Kidney glomerular epithelial cell (primary cell): ENCODE measurements at regions not wholly inside any gene's neighbourhood (a gene's known extent, or its start where the extent isn't known, plus 50 kb on each side); places are given as distances from the start of the nearest gene placed in this dataset.
"Not testable (repeated sequence)": the region's sequence is repeated elsewhere in the genome, so short reads cannot be mapped to it uniquely, and the experiment has no call there.

ENCODE experiments used
- DNase-seq: peaks from one replicate; lab custom pipeline; 2025; lab: John Stamatoyannopoulos, UW

GRCh38 chr3:162865466-162865865 lies 1368.9 kb downstream of the OTOL1 start:
- no peak for DNase-seq

- DNase-seq, result no peak
Measured at GRCh38 chr3:162879021-162879562, 1382.5 kb downstream of the OTOL1 start.

GRCh38 chr3:162884373-162884772 lies 1387.8 kb downstream of the OTOL1 start:
- no peak for DNase-seq

- peak; percentile 99 for DNase-seq
Measured at GRCh38 chr3:162892921-162893793, 1396.5 kb downstream of the OTOL1 start.

GRCh38 chr3:162897291-162897690 lies 1400.7 kb downstream of the OTOL1 start:
- no peak for DNase-seq

GRCh38 chr3:162932503-162932902 lies 1435.9 kb downstream of the OTOL1 start:
- DNase-seq, result no peak

GRCh38 chr3:162933656-162934055 lies 1437.0 kb downstream of the OTOL1 start:
- DNase-seq, result no peak

GRCh38 chr3:162936706-162937105 lies 1440.1 kb downstream of the OTOL1 start:
- DNase-seq, result no peak

- DNase-seq, result no peak
Measured at GRCh38 chr3:162938083-162938482, 1441.5 kb downstream of the OTOL1 start.

GRCh38 chr3:162945626-162946025 lies 1449.0 kb downstream of the OTOL1 start:
- DNase-seq, result no peak

GRCh38 chr3:162956711-162957110 lies 1460.1 kb downstream of the OTOL1 start:
- no peak for DNase-seq

- no peak for DNase-seq
Measured at GRCh38 chr3:162960269-162960668, 1463.7 kb downstream of the OTOL1 start.

- DNase-seq, result no peak
Measured at GRCh38 chr3:162970292-162970691, 1473.7 kb downstream of the OTOL1 start.

GRCh38 chr3:162971715-162972114 lies 1475.1 kb downstream of the OTOL1 start:
- no peak for DNase-seq

- no peak for DNase-seq
Measured at GRCh38 chr3:162973428-162973917, 1476.9 kb downstream of the OTOL1 start.

- DNase-seq, result no peak
Measured at GRCh38 chr3:162978136-162978535, 1481.5 kb downstream of the OTOL1 start.

GRCh38 chr3:162984746-162985145 lies 1488.1 kb downstream of the OTOL1 start:
- DNase-seq, result no peak

- not testable (repeated sequence) for DNase-seq
Measured at GRCh38 chr3:162987085-162987794, 1490.6 kb downstream of the OTOL1 start.

GRCh38 chr3:162992741-162993140 lies 1496.1 kb downstream of the OTOL1 start:
- no peak for DNase-seq

GRCh38 chr3:162994165-162994564 lies 1497.6 kb downstream of the OTOL1 start:
- no peak for DNase-seq

- DNase-seq, result no peak
Measured at GRCh38 chr3:162996368-162996767, 1499.8 kb downstream of the OTOL1 start.

- DNase-seq, result no peak
Measured at GRCh38 chr3:162998205-162998604, 1501.6 kb downstream of the OTOL1 start.

- DNase-seq, result no peak
Measured at GRCh38 chr3:163011596-163011995, 1515.0 kb downstream of the OTOL1 start.
